ENCODE measurements at regions not wholly inside any gene's neighbourhood (a gene's known extent, or its start where the extent isn't known, plus 50 kb on each side); places are given as distances from the start of the nearest gene placed in this dataset.

GRCh38 chr9:126232461-126232860 is 94.2 kb upstream of the MVB12B start:
- H3K36me3 ChIP-seq (ENCODE audit: low read depth) = no peaks in the 10 kb centered on the region
- H3K4me3 ChIP-seq = no peak overlapping the region
- no peak for TF ChIP-seq CTCF (IDR thresholded peaks at IDR 0.05)
- no peaks in the 10 kb centered on the region for H3K9me3 ChIP-seq
- ATAC-seq (no peak), DNase-seq (no peak)
- intact Hi-C loops (cut with DNase I, micrococcal nuclease) = loop anchor here in 1 of 2 donors (10.0 kb wide), 1 partner anchor 828 kb away; no protein-coding TSS in a partner anchor
- H3K4me1 ChIP-seq (ENCODE audit: low read depth) = no peaks in the 10 kb centered on the region

GRCh38 chr9:126233175-126233574 is 93.5 kb upstream of the MVB12B start:
- intact Hi-C loops (cut with DNase I, micrococcal nuclease) = loop anchor here in 1 of 2 donors (10.0 kb wide), 1 partner anchor 828 kb away; no protein-coding TSS in a partner anchor
- Histone ChIP-seq H3K36me3 (ENCODE audit: low read depth) (no peaks in the 10 kb centered on the region), H3K4me3 (no peak overlapping the region), H3K9me3 (no peaks in the 10 kb centered on the region), H3K4me1 (ENCODE audit: low read depth) (no peaks in the 10 kb centered on the region)
- DNase-seq (no peak), ATAC-seq (no peak)
- no peak for TF ChIP-seq CTCF (IDR thresholded peaks at IDR 0.05)

- no peak for DNase-seq
- Histone ChIP-seq H3K9me3 (no peaks in the 10 kb centered on the region), H3K4me1 (ENCODE audit: low read depth) (no peaks in the 10 kb centered on the region), H3K4me3 (no peak overlapping the region), H3K36me3 (ENCODE audit: low read depth) (no peaks in the 10 kb centered on the region)
- ATAC-seq = no peak
- TF ChIP-seq CTCF (IDR thresholded peaks at IDR 0.05) = no peak
- intact Hi-C loops (cut with DNase I, micrococcal nuclease) = loop anchor here in 1 of 2 donors (10.0 kb wide), 1 partner anchor 829 kb away; no protein-coding TSS in a partner anchor
Measured at GRCh38 chr9:126233913-126234525, 92.6 kb upstream of the MVB12B start.

- Histone ChIP-seq H3K4me3 (no peak overlapping the region), H3K36me3 (ENCODE audit: low read depth) (no peaks in the 10 kb centered on the region), H3K4me1 (ENCODE audit: low read depth) (no peaks in the 10 kb centered on the region), H3K9me3 (no peaks in the 10 kb centered on the region)
- intact Hi-C loops (cut with DNase I, micrococcal nuclease) = loop anchor here in 1 of 2 donors (10.0 kb wide), 1 partner anchor 830 kb away; no protein-coding TSS in a partner anchor
- DNase-seq (no peak), ATAC-seq (no peak)
- TF ChIP-seq CTCF (IDR thresholded peaks at IDR 0.05) = no peak
Measured at GRCh38 chr9:126234681-126235335, 91.8 kb upstream of the MVB12B start.

GRCh38 chr9:126235336-126236243 is 91.0 kb upstream of the MVB12B start:
- intact Hi-C loops (cut with DNase I, micrococcal nuclease) = loop anchor here in 1 of 2 donors (10.0 kb wide), 1 partner anchor 831 kb away; no protein-coding TSS in a partner anchor
- no peak for ATAC-seq
- Histone ChIP-seq H3K9me3 (no peaks in the 10 kb centered on the region), H3K36me3 (ENCODE audit: low read depth) (no peaks in the 10 kb centered on the region), H3K4me1 (ENCODE audit: low read depth) (no peaks in the 10 kb centered on the region), H3K4me3 (no peak overlapping the region)
- no peak for DNase-seq
- no peak for TF ChIP-seq CTCF (IDR thresholded peaks at IDR 0.05)

Measured in mucosa of descending colon (tissue), 3 donors.